Fibroblast of villous mesenchyme (primary cell): ENCODE measurements at regions not wholly inside any gene's neighbourhood (a gene's known extent, or its start where the extent isn't known, plus 50 kb on each side); places are given as distances from the start of the nearest gene placed in this dataset.

Experiments
- DNase-seq: peaks from one replicate; pipeline ENCODE4 v3.0.0-alpha.2; 2010; ENCODE audit warnings: low read depth
- H3K4me3 ChIP-seq: 2 replicates; pipeline ENCODE4 v1.5.1; 2011; ENCODE audit warnings: low read depth, mild to moderate bottlenecking, low read length
- CTCF ChIP-seq: IDR thresholded peaks from 2 replicates; pipeline ENCODE4 v1.5.1; 2012; ENCODE audit warnings: low read depth, mild to moderate bottlenecking, low read length; ENCODE audit not compliant: insufficient read depth

- TF ChIP-seq CTCF = no peak
- H3K4me3 ChIP-seq = no peak overlapping the region
- DNase-seq = no peak
These were observed 144.1 kb upstream of the NCKAP5 start for GRCh38 chr2:133712369-133712768.

GRCh38 chr2:133713049-133713580 is 144.9 kb upstream of the NCKAP5 start:
- DNase-seq = no peak
- H3K4me3 ChIP-seq = no peak overlapping the region

GRCh38 chr2:133716166-133716565 is 147.9 kb upstream of the NCKAP5 start:
- no peak for DNase-seq
- no peak overlapping the region for H3K4me3 ChIP-seq
- no peak for TF ChIP-seq CTCF

More at GRCh38 chr2:133713049-133713580, 144.9 kb upstream of the NCKAP5 start:
- TF ChIP-seq CTCF = no peak

- peak; percentile 59 for DNase-seq
- TF ChIP-seq CTCF = no peak
These were observed 149.2 kb upstream of the NCKAP5 start for GRCh38 chr2:133717497-133717896.

GRCh38 chr2:133718688-133719201 is 150.5 kb upstream of the NCKAP5 start:
- no peak overlapping the region for H3K4me3 ChIP-seq
- TF ChIP-seq CTCF = no peak
- DNase-seq = peak; percentile 34

More at GRCh38 chr2:133717497-133717896, 149.2 kb upstream of the NCKAP5 start:
- no peak overlapping the region for H3K4me3 ChIP-seq

- no peak for TF ChIP-seq CTCF
- DNase-seq = no peak
These were observed 152.2 kb upstream of the NCKAP5 start for GRCh38 chr2:133720429-133720828.

GRCh38 chr2:133721118-133721517 is 152.9 kb upstream of the NCKAP5 start:
- TF ChIP-seq CTCF = no peak
- DNase-seq = peak; percentile 10

More at GRCh38 chr2:133720429-133720828, 152.2 kb upstream of the NCKAP5 start:
- H3K4me3 ChIP-seq = no peak overlapping the region

More at GRCh38 chr2:133721118-133721517, 152.9 kb upstream of the NCKAP5 start:
- no peak overlapping the region for H3K4me3 ChIP-seq
